HFF-Myc (cell line): ENCODE measurements at regions not wholly inside any gene's neighbourhood (a gene's known extent, or its start where the extent isn't known, plus 50 kb on each side); places are given as distances from the start of the nearest gene placed in this dataset.

Experiments
- DNase-seq: peaks from one replicate; pipeline ENCODE4 v3.0.0-alpha.2; 2011; ENCODE audit warnings: low read depth; ENCODE audit errors: extremely low read depth
- H3K4me3 ChIP-seq: replicated peaks from 2 replicates; pipeline ENCODE4 v1.5.1; 2011; ENCODE audit warnings: low read depth, mild to moderate bottlenecking, control low read depth, low read length
- CTCF ChIP-seq: IDR thresholded peaks from 2 replicates; pipeline ENCODE4 v1.5.1; 2012; ENCODE audit warnings: mild to moderate bottlenecking, low read depth, low read length, control low read depth; ENCODE audit errors: missing control alignments

GRCh38 chr2:138931284-138932256 lies 151.4 kb upstream of the NXPH2 start:
- DNase-seq, result no peak
- no peak overlapping the region for H3K4me3 ChIP-seq
- TF ChIP-seq CTCF, result no peak

GRCh38 chr2:138930571-138930970 lies 150.4 kb upstream of the NXPH2 start:
- TF ChIP-seq CTCF, result no peak
- no peak for DNase-seq
- H3K4me3 ChIP-seq, result no peak overlapping the region

- TF ChIP-seq CTCF, result no peak
- H3K4me3 ChIP-seq, result no peak overlapping the region
- DNase-seq, result no peak
Observed at GRCh38 chr2:138928374-138929021, 148.3 kb upstream of the NXPH2 start.

GRCh38 chr2:138922973-138923563 lies 142.9 kb upstream of the NXPH2 start:
- no peak overlapping the region for H3K4me3 ChIP-seq
- DNase-seq, result no peak
- TF ChIP-seq CTCF, result no peak

- DNase-seq, result no peak
- no peak overlapping the region for H3K4me3 ChIP-seq
- no peak for TF ChIP-seq CTCF
Observed at GRCh38 chr2:138919120-138919747, 139.0 kb upstream of the NXPH2 start.

GRCh38 chr2:138910427-138910826 lies 130.2 kb upstream of the NXPH2 start:
- no peak for TF ChIP-seq CTCF
- DNase-seq, result no peak
- H3K4me3 ChIP-seq, result no peak overlapping the region
